Muscle of back (tissue), 3 donors: ENCODE measurements at regions not wholly inside any gene's neighbourhood (a gene's known extent, or its start where the extent isn't known, plus 50 kb on each side); places are given as distances from the start of the nearest gene placed in this dataset.
"Not testable (repeated sequence)": the region's sequence is repeated elsewhere in the genome, so short reads cannot be mapped to it uniquely, and the experiment has no call there.

Experiments
- DNase-seq, 3 donors: peaks; one replicate each; pipeline versions ENCODE4 v3.0.0 to v3.0.0-alpha.2; 2013

DNA sequence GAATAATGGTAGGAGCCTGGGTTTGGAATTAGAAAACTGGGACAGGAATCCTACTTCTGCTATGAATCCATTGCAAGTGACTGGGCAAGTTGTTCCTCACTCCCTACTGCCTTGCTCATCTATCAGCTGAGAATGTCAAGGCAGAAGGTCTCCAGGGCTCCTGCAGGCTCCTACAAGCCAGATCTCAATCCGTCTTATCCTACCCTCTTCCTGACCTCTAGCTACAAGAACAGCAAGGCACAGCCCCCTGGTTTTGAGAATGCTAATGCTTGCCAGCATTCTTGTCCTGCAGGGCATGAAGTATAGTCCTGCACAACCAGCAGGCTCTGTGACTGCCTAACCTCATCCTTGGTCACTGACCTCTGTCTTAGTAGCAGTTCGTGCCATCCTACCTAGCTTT, 141.9 kb upstream of the TNP1 start:
- no peak for DNase-seq

GRCh38 chr2:217000406-217000805, 140.5 kb upstream of the TNP1 start:
- DNase-seq: no peak

GRCh38 chr2:216996279-216996845, 136.5 kb upstream of the TNP1 start:
- no peak for DNase-seq

DNA sequence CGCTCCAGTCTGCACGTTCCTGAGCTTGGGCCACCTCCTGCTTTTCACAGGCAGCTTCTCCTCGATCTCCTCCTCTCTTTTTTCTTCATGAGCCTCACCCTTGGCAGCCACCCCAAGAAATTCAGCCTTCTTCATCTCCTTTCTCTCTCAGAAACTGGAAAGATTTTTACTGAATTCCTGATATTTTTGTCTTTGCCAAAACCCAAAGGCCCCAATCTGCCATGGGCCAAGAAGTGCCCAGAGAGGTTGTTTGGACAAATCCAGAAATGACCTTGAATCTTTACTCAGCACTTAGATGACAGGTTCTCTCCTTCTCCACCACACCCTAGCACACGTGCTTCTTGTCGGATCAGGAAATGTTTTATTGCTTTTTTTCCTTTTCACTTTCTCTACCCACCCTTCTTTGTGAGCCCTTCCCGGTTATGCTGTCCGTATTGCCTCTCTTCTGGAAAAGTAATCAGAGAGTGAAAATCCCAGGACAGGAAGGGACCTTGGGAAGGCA, 134.5 kb upstream of the TNP1 start:
- DNase-seq: peak in 1 of 3 donors; percentile 72

GRCh38 chr2:216992056-216992675, 132.3 kb upstream of the TNP1 start:
- peak in 1 of 3 donors; percentile 84 for DNase-seq

GRCh38 chr2:216991563-216991962, 131.7 kb upstream of the TNP1 start:
- peak; percentile 47 to 89 (median 68) for DNase-seq

- peak in 1 of 3 donors; percentile 53 for DNase-seq
These were observed 129.7 kb upstream of the TNP1 start for GRCh38 chr2:216989340-216990129.

GRCh38 chr2:216987252-216987821, 127.5 kb upstream of the TNP1 start:
- DNase-seq: peak; percentile 88 to 96 (median 90)

DNA sequence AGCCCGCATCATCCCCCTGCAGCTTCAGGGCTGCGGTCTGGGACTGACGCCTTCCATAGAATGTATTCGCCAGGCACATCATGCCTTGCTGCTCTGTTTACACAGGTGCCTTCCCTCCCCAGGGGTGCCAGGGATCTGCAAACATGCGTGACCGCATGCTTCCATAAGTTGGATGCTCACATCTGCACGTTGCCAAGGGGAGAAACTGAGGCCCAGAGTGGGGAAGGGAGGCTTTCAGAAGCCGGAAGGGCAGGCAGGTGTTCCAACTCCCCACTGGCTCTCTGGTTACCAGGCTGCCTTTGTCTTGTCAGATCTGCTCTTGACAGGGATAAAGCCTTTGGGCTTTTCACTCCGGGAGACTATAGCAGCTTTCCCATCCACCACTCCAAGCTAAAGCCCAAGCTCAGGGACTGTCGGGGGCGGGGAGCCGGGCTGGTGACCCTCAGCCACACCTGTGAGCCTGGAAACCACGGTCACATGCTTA, 125.8 kb upstream of the TNP1 start:
- no peak for DNase-seq

DNA sequence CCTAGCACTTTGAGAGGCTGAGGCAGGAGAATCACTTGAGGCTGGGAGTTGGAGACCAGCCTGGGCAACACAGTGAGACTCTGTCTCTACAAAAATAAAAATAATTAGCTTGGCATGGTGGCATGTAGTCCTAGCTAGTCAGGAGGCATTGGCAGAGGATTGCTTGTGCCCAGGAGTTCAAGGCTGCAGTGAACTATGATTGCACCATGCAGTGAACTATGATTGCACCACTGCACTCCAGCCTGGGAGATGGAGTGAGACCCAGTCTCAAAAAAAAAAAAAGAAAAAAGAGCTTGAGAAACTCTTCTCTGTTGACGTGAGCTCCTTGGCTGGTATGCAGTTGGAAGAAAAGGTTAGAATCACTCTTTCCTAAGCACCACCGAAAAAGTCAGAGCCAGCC, 125.1 kb upstream of the TNP1 start:
- DNase-seq: no peak

GRCh38 chr2:216981951-216982350, 122.1 kb upstream of the TNP1 start:
- DNase-seq: not testable (repeated sequence)

GRCh38 chr2:216980510-216980909, 120.6 kb upstream of the TNP1 start:
- DNase-seq: not testable (repeated sequence)

DNA sequence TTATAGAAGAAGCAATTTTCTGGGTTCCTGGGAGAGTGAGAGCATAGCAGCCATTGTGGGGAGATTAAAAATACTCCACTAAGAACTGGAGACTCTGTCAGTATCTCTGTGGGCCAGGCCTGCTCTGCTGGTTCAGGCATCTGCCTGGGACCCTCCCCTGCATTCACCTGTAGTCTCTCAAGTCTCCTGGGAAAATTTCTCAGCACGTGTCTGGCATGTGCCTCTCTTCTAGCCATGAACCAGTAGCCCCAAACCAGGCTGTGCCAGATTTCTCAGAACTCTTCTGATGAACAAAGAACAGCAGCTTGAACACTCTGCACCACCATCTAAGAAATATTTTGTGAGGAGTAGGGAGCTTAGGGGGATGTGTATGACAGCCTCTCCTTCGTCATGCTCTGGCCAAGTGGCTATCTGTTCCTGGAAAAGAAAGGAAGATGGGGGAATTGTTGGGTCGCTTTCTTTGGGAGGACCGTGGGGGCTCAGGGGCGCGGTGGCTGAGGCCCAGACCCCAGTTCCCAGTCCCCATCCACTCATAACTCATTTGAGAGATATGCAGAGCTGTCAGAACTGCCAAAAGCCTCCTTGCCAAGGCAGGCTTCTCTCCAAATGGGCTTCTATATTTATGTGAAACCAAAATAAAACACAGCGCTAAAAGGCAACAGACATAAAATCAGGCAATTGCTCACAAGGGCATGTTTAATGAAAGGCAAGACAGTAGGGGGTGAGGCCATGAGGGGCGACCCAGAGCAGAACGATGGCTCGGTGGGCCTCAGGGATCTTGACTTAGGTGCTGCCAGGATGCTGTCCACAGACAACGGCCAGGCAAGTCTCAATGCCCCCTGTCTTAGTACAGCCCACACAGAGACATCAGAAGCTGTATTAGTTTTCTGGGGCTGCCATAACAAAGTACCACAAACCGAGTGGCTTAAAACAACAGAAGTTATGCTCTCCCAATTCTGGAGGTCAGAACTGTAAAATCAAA, 114.7 kb upstream of the TNP1 start:
- DNase-seq: peak in 2 of 3 donors; percentile 64 to 79

- no peak for DNase-seq
These were observed 111.7 kb upstream of the TNP1 start for GRCh38 chr2:216971593-216971992.

GRCh38 chr2:216970359-216970915, 110.6 kb upstream of the TNP1 start:
- no peak for DNase-seq

DNA sequence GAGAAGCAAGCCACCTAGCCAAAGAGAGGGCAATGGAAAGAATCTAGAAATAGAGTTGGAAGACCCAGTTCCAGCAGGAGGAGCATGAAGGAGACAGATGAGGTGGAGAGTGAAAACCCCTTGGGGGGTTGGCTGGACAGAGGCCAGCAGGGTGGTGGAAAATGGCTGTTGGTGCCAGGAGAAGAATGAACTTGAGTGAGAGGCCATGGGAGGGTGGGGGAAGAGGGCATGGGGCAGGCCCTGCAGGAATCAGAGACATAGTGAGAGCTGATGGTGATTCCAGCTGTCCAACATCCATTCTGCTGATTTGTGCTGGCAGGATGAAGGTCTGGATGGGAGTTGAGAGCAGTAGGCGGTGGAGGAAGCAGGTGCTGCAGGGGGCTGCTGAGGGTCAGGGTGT, 108.0 kb upstream of the TNP1 start:
- DNase-seq: no peak

DNA sequence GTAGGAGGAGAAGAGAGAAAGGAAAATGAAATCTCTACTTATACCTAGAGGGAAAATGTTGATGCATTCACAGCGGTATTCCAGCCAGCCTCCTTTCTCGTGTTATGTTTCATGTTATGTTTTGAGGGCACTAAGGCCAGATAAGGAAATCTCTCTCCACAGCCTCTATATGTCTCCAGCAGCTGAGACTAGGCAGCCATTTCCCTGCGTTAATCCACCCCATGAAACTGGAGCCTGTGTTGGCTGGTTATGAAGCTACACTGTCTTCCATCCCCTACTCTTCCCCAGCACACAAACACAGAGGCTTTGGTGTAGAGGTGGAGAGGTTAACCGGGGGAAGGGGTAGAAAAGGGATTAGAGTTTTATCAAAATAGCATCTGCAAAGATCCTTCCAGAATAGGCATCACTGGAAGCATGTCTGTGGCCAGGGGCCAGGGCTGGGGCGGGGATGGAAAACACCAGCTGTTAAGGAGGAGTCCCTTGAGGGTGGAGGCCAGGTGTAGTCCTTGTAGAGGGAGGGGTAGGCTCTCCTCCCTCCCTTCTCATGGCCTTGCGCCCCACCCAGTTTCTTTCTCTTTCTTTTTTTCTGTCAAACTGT, 100.9 kb upstream of the TNP1 start:
- DNase-seq: peak; percentile 38 to 55 (median 53)

DNA sequence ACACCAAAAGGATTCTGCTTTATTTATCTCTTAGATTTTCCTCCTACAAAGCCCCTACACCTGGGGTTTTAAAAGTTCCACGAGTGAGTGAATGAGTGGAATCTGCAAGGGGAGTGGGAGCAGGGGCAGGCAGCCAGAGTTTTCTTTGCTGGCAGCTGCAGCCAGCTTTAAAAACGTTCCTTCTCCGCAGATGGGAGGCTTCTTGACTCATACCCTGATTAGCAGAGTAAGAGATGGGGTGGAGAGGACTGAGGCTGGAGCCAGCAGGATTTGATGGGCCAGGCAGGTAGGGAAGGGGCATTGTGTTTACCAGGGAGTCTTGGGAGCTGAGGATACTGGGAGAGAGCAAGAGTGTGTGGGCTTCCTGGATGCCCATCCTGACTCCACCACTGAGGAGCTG, 99.6 kb upstream of the TNP1 start:
- peak in 1 of 3 donors; percentile 23 for DNase-seq

DNA sequence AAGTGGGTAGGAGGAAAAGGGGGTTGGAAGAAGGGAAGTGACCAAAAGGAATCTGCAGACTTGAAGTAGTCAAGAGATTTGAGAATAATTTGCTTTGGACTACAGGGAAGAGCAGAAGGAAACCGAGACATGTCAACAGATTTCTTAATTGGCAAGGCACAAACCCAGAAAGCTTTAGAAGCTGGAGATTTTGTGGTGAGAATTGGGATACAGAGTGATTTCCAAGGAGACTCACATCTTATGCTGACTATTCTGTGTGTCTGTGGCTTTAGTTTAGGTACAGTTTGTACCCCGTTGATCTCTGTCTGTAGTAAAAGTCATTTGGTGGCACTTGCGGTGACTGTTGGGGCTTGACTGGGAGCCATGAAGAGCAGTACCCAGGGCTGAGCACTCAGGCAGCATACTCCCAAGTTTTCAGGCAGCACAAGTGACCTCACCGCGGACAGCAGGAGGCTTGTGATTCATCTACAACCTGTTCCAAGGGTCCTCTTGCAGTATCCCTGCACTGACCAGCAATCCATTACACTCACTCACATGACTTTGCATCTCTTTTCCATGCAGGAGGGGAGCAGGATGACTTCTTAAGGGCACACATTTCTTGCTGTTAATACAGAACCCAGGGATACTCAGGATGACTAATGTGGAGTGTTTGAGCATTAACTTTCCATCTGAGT, 97.1 kb upstream of the TNP1 start:
- DNase-seq: no peak

GRCh38 chr2:216951171-216951570, 91.3 kb upstream of the TNP1 start:
- no peak for DNase-seq
